GM12873 (cell line): ENCODE measurements at regions not wholly inside any gene's neighbourhood (a gene's known extent, or its start where the extent isn't known, plus 50 kb on each side); places are given as distances from the start of the nearest gene placed in this dataset.

Source experiments
- TF ChIP-seq, protein P1 (sequence below): IDR thresholded peaks from 2 replicates; pipeline ENCODE4 v1.5.1; 2012; ENCODE audit warnings: low read depth, mild to moderate bottlenecking, moderate library complexity, low read length, control low read depth; ENCODE audit not compliant: insufficient read depth; ENCODE audit errors: missing control alignments

DNA sequence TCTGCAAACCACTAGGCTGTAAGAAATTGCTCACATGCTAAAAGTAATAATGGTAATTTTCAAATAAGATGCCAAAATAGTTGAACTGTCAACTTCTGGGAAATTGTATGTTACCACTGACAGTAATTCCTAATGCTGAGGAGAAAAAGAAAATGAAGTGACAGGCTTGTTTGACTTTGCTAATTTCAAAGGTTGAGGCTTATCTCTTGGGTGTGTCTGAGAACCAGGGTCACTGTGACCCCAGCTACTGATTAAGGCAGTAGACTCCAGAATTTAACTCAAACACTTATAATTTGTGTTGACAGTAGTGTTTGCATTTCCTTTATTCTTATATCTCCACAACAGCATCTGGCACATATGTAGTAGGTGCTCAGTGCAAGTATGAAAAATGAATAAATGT lies 74.6 kb upstream of the PDZRN3 start:
- TF ChIP-seq, protein P1, sequence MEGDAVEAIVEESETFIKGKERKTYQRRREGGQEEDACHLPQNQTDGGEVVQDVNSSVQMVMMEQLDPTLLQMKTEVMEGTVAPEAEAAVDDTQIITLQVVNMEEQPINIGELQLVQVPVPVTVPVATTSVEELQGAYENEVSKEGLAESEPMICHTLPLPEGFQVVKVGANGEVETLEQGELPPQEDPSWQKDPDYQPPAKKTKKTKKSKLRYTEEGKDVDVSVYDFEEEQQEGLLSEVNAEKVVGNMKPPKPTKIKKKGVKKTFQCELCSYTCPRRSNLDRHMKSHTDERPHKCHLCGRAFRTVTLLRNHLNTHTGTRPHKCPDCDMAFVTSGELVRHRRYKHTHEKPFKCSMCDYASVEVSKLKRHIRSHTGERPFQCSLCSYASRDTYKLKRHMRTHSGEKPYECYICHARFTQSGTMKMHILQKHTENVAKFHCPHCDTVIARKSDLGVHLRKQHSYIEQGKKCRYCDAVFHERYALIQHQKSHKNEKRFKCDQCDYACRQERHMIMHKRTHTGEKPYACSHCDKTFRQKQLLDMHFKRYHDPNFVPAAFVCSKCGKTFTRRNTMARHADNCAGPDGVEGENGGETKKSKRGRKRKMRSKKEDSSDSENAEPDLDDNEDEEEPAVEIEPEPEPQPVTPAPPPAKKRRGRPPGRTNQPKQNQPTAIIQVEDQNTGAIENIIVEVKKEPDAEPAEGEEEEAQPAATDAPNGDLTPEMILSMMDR, result no peak

GRCh38 chr3:73697020-73697419 lies 72.3 kb upstream of the PDZRN3 start:
- TF ChIP-seq, protein P1, result no peak

DNA sequence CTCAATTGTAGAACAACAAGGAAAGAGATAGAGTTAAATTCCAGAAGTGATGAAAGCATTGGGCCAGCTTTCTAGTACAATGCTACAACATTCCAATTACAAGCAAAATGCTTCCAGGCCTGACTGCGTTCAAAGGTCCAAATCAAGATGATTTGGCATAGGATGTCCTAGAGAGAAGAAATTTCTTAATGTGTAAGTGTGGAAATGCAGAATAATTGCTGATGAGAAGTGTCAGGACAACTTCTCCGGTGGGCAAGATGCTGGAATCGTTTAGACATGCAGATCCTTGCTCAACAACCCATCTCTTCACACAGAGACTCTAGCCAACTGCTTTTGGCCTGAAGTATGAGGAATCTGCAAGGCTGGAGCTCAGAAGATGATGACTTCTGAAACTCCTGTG lies 71.1 kb upstream of the PDZRN3 start:
- TF ChIP-seq, protein P1, result no peak

DNA sequence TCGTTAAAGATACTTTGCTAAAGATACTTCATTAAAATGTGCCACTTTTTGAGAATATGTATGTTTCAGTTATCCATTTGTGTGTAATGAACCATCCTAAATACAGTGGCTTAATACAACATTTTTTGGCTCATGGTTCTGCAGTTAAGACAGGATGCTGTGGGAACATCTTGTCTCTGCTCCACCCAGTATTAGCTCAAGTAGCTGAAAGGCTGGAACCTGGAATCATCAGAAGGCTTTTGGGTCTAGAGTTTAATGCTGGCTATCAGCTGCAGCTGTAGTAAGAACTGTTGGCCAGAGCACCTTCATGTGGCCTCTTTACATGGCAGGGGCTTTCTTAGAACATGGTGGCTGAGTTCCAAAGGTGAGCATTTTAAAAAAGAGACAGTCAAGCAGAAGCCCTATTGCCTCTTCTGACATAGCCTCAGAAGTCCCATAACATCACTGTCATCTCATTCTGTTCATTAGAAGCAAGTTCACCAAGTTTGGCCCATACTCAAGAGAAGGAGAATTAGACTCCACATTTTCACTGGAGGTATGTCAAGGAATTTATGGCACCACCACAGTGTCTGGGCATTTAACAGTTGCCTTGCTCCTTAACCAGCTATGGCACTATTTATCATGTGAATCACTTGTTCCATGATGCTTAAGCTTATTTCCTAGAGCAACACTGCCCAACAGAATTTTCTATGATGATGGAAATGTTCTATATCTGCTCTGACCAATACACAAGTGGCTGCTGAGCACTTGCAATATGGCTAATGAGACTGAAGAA lies 70.4 kb upstream of the PDZRN3 start:
- TF ChIP-seq, protein P1, result no peak

DNA sequence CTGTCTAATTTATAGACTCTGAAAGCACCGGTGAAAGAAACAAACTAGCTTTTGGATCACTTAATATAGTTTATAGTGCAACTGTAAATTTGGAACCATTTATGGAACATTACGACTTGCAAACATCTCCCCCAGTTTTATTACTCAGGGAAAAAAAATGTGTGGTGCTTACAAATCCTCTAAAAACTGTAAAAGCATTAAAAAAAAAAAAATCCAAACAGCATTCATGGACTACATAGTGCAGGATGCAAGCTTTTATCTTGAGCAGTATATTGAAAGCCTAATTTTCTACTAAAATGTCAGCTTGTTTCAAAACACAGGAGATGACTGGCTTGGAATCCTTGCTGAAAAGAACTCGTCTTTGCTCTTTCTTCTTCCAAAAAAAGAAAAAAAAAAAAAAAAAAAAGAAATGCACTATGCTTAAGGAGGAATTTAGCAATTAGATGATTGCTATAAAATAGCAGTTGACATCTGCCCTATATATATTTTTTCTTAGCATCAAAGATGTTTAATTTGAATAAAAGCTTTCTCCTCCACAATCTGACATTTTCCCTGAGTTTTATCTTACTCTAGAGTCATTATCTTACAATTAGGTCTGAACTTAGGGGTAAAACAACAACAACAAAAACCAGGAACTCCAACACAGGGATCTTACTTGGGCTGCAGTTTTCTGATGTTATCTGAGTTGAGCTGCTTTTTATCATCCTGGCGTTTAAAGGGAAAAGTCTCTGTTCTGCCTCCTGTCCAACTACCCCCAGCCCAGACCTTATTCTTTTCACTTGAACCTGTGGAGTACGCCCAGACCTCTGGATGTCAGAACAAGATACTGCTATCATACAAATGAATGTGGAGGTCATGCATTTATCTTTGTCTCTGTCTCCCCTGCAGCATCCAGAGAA lies 62.6 kb upstream of the PDZRN3 start:
- TF ChIP-seq, protein P1, result no peak

DNA sequence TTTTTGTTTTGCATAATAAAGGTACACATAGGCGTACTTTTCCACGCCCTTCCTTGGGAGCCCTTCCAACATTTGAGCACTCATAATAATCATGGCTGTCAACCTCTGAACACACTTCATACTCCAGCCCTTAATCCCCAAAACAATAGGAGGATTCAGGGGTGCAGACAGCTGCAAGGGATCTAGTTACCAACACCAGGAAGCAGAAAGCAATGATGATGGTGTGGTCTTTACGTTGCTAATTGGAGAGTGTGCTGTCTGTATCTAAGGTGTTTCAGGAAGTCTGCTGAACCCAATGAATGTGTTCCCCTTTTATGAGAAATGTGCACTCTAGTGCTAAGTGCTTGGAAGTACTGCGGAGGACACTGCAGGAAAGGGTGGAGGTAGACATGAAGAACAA lies 60.3 kb upstream of the PDZRN3 start:
- TF ChIP-seq, protein P1, result no peak

GRCh38 chr3:73683706-73684105 lies 59.0 kb upstream of the PDZRN3 start:
- TF ChIP-seq, protein P1, result no peak
